Peyer's patch (tissue), 4 donors: ENCODE measurements at regions not wholly inside any gene's neighbourhood (a gene's known extent, or its start where the extent isn't known, plus 50 kb on each side); places are given as distances from the start of the nearest gene placed in this dataset.
"Not testable (repeated sequence)": the region's sequence is repeated elsewhere in the genome, so short reads cannot be mapped to it uniquely, and the experiment has no call there.

Source experiments
- DNase-seq, 3 donors: peaks; one replicate each; pipeline ENCODE4 v3.0.0-alpha.2; 2017 to 2019
- H3K27ac ChIP-seq, 4 donors: fragments of 200-600 bp; sonication (generic); one replicate each; pipeline ENCODE4 v1.5.1; 2016 to 2019
- H3K27me3 ChIP-seq, 2 donors: fragments of 200-600 bp; sonication (generic); one replicate each; pipeline ENCODE4 v1.5.1; 2019
- H3K36me3 ChIP-seq, 3 donors: fragments of 200-600 bp; sonication (generic); one replicate each; pipeline ENCODE4 v1.5.1; 2016 to 2019
- H3K4me1 ChIP-seq, 4 donors: fragments of 200-600 bp; sonication (generic); one replicate each; pipeline ENCODE4 v1.5.1; 2016 to 2019
- H3K4me3 ChIP-seq, 4 donors: fragments of 200-600 bp; sonication (generic); 1 replicate in 3 of 4; 2 replicates in 1 of 4; pipeline ENCODE4 v1.5.1; 2016 to 2019; ENCODE audit warnings: mild to moderate bottlenecking in 1 of 4
- H3K9me3 ChIP-seq, 4 donors: fragments of 200-600 bp; sonication (generic); one replicate each; pipeline ENCODE4 v1.5.1; 2016 to 2019; ENCODE audit warnings: mild to moderate bottlenecking in 1 of 4
- CTCF ChIP-seq, 6 experiments: fragments of 450-650 bp in 4 of 6; fragments of 200-600 bp in 2 of 6; sonication (generic) in 1 of 6; IDR thresholded peaks; one replicate each; pipeline ENCODE4 v1.5.1; 2017 to 2019; ENCODE audit warnings: antibody characterized with exemption in 6 of 6, mild to moderate bottlenecking in 3 of 6, moderate library complexity in 1 of 6
- POLR2A ChIP-seq, 2 donors: fragments of 450-650 bp; IDR thresholded peaks; one replicate each; pipeline ENCODE4 v1.5.1; 2017; ENCODE audit warnings: antibody characterized with exemption in 2 of 2, mild to moderate bottlenecking in 2 of 2, moderate library complexity in 2 of 2

- Histone ChIP-seq H3K36me3 (no peaks in the 10 kb centered on the region), H3K4me3 (no peak overlapping the region), H3K9me3 (no peaks in the 10 kb centered on the region), H3K27ac (no peak overlapping the region), H3K4me1 (peaks cover 0 to 26% (median 0%) of the 10 kb centered on the region in 4 donors), H3K27me3 (peaks cover 0 to 21% of the 10 kb centered on the region in 2 donors)
- TF ChIP-seq POLR2A (IDR thresholded peaks at IDR 0.05) (no peak), CTCF (IDR thresholded peaks at IDR 0.05) (no peak)
- peak in 1 of 3 donors; percentile 10 for DNase-seq
Measured at GRCh38 chr14:103277931-103278330, 56.1 kb upstream of the EIF5 start.

GRCh38 chr14:103279142-103280025, 54.7 kb upstream of the EIF5 start:
- TF ChIP-seq POLR2A (IDR thresholded peaks at IDR 0.05) (no peak), CTCF (IDR thresholded peaks at IDR 0.05) (no peak)
- no peaks in the 10 kb centered on the region for H3K9me3 ChIP-seq
- DNase-seq, result peak in 1 of 3 donors; percentile 39
- peaks cover 0 to 21% of the 10 kb centered on the region in 2 donors for H3K27me3 ChIP-seq
- H3K4me3 ChIP-seq, result peak overlapping the region in 3 of 4 donors; percentile 19 to 45 (median 45)
- no peaks in the 10 kb centered on the region for H3K36me3 ChIP-seq
- H3K4me1 ChIP-seq, result peaks cover 0 to 16% (median 0%) of the 10 kb centered on the region in 4 donors
- peak overlapping the region in 2 of 4 donors; percentile 49 to 62 for H3K27ac ChIP-seq

GRCh38 chr14:103280278-103280928, 53.6 kb upstream of the EIF5 start:
- DNase-seq, result peak in 1 of 3 donors; percentile 17
- TF ChIP-seq POLR2A (IDR thresholded peaks at IDR 0.05), result no peak
- TF ChIP-seq CTCF (IDR thresholded peaks at IDR 0.05), result no peak
- Histone ChIP-seq H3K27me3 (peaks cover 0 to 21% of the 10 kb centered on the region in 2 donors), H3K4me3 (no peak overlapping the region), H3K36me3 (no peaks in the 10 kb centered on the region), H3K9me3 (no peaks in the 10 kb centered on the region), H3K27ac (peak overlapping the region in 2 of 4 donors; percentile 49 to 62), H3K4me1 (peaks cover 0 to 16% (median 0%) of the 10 kb centered on the region in 4 donors)

- H3K9me3 ChIP-seq, result no peaks in the 10 kb centered on the region
- H3K27ac ChIP-seq, result peak overlapping the region in 2 of 4 donors; percentile 31 to 37
- no peaks in the 10 kb centered on the region for H3K36me3 ChIP-seq
- H3K4me1 ChIP-seq, result peaks cover 0 to 16% (median 0%) of the 10 kb centered on the region in 4 donors
- DNase-seq, result peak in 1 of 3 donors; percentile 62
- peaks cover 0 to 21% of the 10 kb centered on the region in 2 donors for H3K27me3 ChIP-seq
- TF ChIP-seq CTCF (IDR thresholded peaks at IDR 0.05) (peak in 3 of 6 experiments; percentile 50 to 64 (median 58)), POLR2A (IDR thresholded peaks at IDR 0.05) (no peak)
- H3K4me3 ChIP-seq, result no peak overlapping the region
Measured at GRCh38 chr14:103281496-103282231, 52.4 kb upstream of the EIF5 start.

GRCh38 chr14:103282309-103282708, 51.7 kb upstream of the EIF5 start:
- Histone ChIP-seq H3K4me1 (peaks cover 0 to 16% (median 0%) of the 10 kb centered on the region in 4 donors), H3K27me3 (peaks cover 0 to 21% of the 10 kb centered on the region in 2 donors)
- H3K9me3 ChIP-seq, H3K36me3 ChIP-seq, H3K4me3 ChIP-seq, H3K27ac ChIP-seq, DNase-seq: not testable (repeated sequence)
